HCT116 (cell line): ENCODE measurements at regions not wholly inside any gene's neighbourhood (a gene's known extent, or its start where the extent isn't known, plus 50 kb on each side); places are given as distances from the start of the nearest gene placed in this dataset.

Experiments
- CTCF ChIP-seq, 3 experiments: fragments of 200-600 bp in 1 of 3; sonication (generic) in 1 of 3; IDR thresholded peaks in 2 of 3; conservative IDR thresholded peaks in 1 of 3; 2 replicates each; pipeline ENCODE4 v1.5.1; 2012 to 2017; ENCODE audit warnings: low read depth in 2 of 3, low read length in 2 of 3, antibody characterized with exemption in 1 of 3, borderline replicate concordance in 1 of 3, control low read depth in 1 of 3, mild to moderate bottlenecking in 1 of 3, mixed read lengths in 1 of 3, mixed run types in 1 of 3, moderate library complexity in 1 of 3; ENCODE audit not compliant: insufficient read depth in 1 of 3
- EZH2phosphoT487 ChIP-seq: fragments of 200-600 bp; IDR thresholded peaks from 2 replicates; pipeline ENCODE4 v1.6.1; 2018; ENCODE audit warnings: antibody characterized with exemption, borderline replicate concordance
- RAD21 ChIP-seq: IDR thresholded peaks from 2 replicates; pipeline ENCODE4 v1.6.1; 2012; ENCODE audit warnings: low read depth, mild to moderate bottlenecking
- SRF ChIP-seq: IDR thresholded peaks from 2 replicates; pipeline ENCODE4 v1.6.1; 2012; ENCODE audit warnings: low read depth

- no peak for TF ChIP-seq EZH2phosphoT487
- no peak for TF ChIP-seq RAD21
- no peak for TF ChIP-seq SRF
- no peak for TF ChIP-seq CTCF (IDR thresholded peaks at IDR 0.05 in 2 of 3, conservative IDR thresholded peaks at IDR 0.05 in 1 of 3; ENCODE audit: borderline replicate concordance in 1 of 3, insufficient read depth in 1 of 3, low read depth in 2 of 3, low read length in 2 of 3)
Observed at GRCh38 chr5:5885782-5886181, 463.3 kb downstream of the ICE1 start.
